ENCODE measurements at regions not wholly inside any gene's neighbourhood (a gene's known extent, or its start where the extent isn't known, plus 50 kb on each side); places are given as distances from the start of the nearest gene placed in this dataset.

DNA sequence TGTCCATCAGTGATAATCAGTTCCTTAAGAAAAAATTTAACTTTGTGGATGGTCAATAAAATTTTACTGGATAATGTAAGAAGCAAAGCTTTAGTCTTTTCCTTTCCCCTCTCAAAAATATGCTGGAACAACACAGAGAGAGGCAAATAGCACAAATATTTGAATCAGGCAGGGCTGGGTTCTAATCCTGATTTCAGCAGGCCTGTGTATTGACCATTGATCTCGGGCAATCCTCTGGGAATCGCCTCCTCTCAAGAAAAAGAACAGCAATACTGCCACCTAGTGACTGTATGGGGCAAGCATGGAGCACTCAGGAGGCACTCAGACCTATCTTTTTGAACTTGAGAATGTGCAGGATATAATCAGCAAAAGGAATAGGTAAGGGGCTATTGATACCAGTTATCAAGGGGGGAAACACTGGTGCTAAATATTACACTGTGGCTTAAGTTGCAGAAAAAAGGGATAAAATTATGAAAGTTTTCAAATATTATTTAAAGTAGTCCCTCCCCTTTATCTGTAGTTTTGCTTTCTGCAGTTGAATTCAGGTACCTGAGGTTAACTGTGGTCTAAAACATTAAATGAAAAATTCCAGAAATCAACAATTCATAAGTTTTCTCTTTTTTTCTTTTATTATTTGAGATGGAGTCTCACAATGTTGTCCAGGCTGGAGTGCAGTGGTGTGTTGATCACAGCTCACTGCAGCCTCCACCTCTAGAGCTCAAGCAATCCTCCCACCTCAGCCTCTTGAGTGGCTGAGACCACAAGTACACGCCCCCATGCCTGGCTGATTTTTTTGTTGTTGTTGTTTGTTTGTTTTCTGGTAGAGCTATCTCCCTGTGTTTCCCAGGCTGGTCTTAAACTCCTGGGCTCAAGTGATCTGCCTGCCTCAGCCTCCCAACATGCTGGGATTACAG lies 91.8 kb upstream of the NHSL1 start:
- H3K36me3 Mint-ChIP-seq (ENCODE audit: low read depth, unreplicated experiment), result no peaks in the 10 kb centered on the region
- H2AFZ ChIP-seq (ENCODE audit: low read depth, low read length), result no peak overlapping the region
- no peak overlapping the region for H3K27ac Mint-ChIP-seq (ENCODE audit: unreplicated experiment)
- peaks cover 14% of the 10 kb centered on the region for H3K79me2 ChIP-seq (ENCODE audit: insufficient read depth, low read length)
- TF ChIP-seq, protein P1, sequence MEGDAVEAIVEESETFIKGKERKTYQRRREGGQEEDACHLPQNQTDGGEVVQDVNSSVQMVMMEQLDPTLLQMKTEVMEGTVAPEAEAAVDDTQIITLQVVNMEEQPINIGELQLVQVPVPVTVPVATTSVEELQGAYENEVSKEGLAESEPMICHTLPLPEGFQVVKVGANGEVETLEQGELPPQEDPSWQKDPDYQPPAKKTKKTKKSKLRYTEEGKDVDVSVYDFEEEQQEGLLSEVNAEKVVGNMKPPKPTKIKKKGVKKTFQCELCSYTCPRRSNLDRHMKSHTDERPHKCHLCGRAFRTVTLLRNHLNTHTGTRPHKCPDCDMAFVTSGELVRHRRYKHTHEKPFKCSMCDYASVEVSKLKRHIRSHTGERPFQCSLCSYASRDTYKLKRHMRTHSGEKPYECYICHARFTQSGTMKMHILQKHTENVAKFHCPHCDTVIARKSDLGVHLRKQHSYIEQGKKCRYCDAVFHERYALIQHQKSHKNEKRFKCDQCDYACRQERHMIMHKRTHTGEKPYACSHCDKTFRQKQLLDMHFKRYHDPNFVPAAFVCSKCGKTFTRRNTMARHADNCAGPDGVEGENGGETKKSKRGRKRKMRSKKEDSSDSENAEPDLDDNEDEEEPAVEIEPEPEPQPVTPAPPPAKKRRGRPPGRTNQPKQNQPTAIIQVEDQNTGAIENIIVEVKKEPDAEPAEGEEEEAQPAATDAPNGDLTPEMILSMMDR (IDR thresholded peaks at IDR 0.05; ENCODE audit: insufficient read depth, low read depth, low read length), result peak; percentile 91
- TF ChIP-seq EZH2 (IDR thresholded peaks at IDR 0.05; ENCODE audit: insufficient read depth, low read length), result no peak
- peaks cover 20% of the 10 kb centered on the region for H3K4me1 Mint-ChIP-seq (ENCODE audit: low read depth, unreplicated experiment)
- DNase-seq (ENCODE audit: low read depth), result no peak
- no peaks in the 10 kb centered on the region for H4K20me1 ChIP-seq (ENCODE audit: insufficient read depth, low read length)
- H3K27ac ChIP-seq (ENCODE audit: low read depth, low read length), result no peak overlapping the region
- no peak overlapping the region for H3K4me2 ChIP-seq (ENCODE audit: low read length)
- FAIRE-seq, result peak; percentile 20
- H3K9me3 Mint-ChIP-seq (ENCODE audit: unreplicated experiment), result no peaks in the 10 kb centered on the region
- H3K27me3 ChIP-seq (ENCODE audit: insufficient read depth, low read length), result no peaks in the 10 kb centered on the region
- H3K36me3 ChIP-seq (ENCODE audit: insufficient read depth, low read length), result no peaks in the 10 kb centered on the region
- no peaks in the 10 kb centered on the region for H3K9me3 ChIP-seq (ENCODE audit: insufficient read depth, low read depth, low read length)
- no peak overlapping the region for H3K4me3 Mint-ChIP-seq (ENCODE audit: unreplicated experiment)
- no peak overlapping the region for H3K4me3 ChIP-seq (ENCODE audit: insufficient read depth, low read depth, low read length)
- no peaks in the 10 kb centered on the region for H3K27me3 Mint-ChIP-seq (ENCODE audit: low read depth, unreplicated experiment)
- peaks cover 24% of the 10 kb centered on the region for H3K4me1 ChIP-seq (ENCODE audit: insufficient read depth, low read length)
- H3K9ac ChIP-seq (ENCODE audit: low read length), result no peak overlapping the region

DNA sequence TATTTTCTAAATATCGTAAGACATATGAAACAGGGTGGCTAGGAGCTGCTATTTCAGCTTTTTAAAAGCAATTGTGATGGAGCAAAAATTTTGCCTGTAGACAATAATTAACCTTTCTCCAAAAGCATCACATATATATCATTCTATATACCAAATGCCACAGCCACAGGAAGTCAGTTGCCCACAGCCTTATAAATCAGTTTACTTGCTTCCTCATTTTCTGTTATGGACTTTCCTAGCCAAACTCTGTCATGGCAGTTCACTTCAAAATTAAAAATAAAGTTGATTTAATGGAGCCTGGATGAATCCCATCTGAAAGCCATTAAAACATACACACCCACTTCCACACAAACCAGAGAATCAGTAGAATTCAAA lies 93.4 kb upstream of the NHSL1 start:
- Histone ChIP-seq H2AFZ (ENCODE audit: low read depth, low read length) (peak overlapping the region; percentile 65), H3K36me3 (ENCODE audit: insufficient read depth, low read length) (no peaks in the 10 kb centered on the region), H3K4me1 (ENCODE audit: insufficient read depth, low read length) (peaks cover 31% of the 10 kb centered on the region), H3K79me2 (ENCODE audit: insufficient read depth, low read length) (peaks cover 10% of the 10 kb centered on the region), H3K4me3 (ENCODE audit: insufficient read depth, low read depth, low read length) (peak overlapping the region; percentile 44), H3K27me3 (ENCODE audit: insufficient read depth, low read length) (no peaks in the 10 kb centered on the region), H3K9me3 (ENCODE audit: insufficient read depth, low read depth, low read length) (no peaks in the 10 kb centered on the region), H4K20me1 (ENCODE audit: insufficient read depth, low read length) (no peaks in the 10 kb centered on the region), H3K4me2 (ENCODE audit: low read length) (peak overlapping the region; percentile 83), H3K9ac (ENCODE audit: low read length) (peak overlapping the region; percentile 79), H3K27ac (ENCODE audit: low read depth, low read length) (peak overlapping the region; percentile 88)
- Mint-ChIP-seq H3K4me3 (ENCODE audit: unreplicated experiment) (peak overlapping the region; percentile 55), H3K9me3 (ENCODE audit: unreplicated experiment) (no peaks in the 10 kb centered on the region), H3K36me3 (ENCODE audit: low read depth, unreplicated experiment) (no peaks in the 10 kb centered on the region), H3K4me1 (ENCODE audit: low read depth, unreplicated experiment) (peaks cover 20% of the 10 kb centered on the region), H3K27ac (ENCODE audit: unreplicated experiment) (peak overlapping the region; percentile 86), H3K27me3 (ENCODE audit: low read depth, unreplicated experiment) (no peaks in the 10 kb centered on the region)
- DNase-seq (ENCODE audit: low read depth) (no peak), FAIRE-seq (no peak)
- TF ChIP-seq, protein P1 (IDR thresholded peaks at IDR 0.05; ENCODE audit: insufficient read depth, low read depth, low read length), result no peak
